HG02938 (cell line): ENCODE measurements at regions not wholly inside any gene's neighbourhood (a gene's known extent, or its start where the extent isn't known, plus 50 kb on each side); places are given as distances from the start of the nearest gene placed in this dataset.
"Not testable (repeated sequence)": the region's sequence is repeated elsewhere in the genome, so short reads cannot be mapped to it uniquely, and the experiment has no call there.

Source experiments
- ATAC-seq: cut with Tn5 transposase; IDR thresholded peaks from one replicate; pipeline ENCODE4 v1.9.1; 2021; ENCODE audit warnings: mild to moderate bottlenecking, moderate library complexity; ENCODE audit not compliant: unreplicated experiment

DNA sequence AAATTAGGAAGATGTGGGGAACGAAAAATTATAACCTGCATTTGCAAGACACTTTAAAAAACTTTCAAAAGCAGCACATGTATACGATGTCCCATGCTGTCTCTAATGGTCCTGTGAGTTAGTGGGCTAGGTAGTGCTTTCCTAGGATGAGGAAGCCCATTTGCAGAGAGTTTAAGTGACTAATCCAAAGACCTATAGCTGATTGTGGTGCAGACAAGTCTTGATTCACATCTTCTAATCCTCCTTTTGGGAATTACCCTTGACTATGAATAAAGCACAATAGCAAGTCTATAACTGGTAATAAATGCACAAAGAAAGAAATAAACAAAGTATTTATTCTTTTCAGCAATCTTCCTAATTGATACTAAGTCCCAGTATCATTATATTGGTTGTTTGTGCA lies 234.6 kb upstream of the FANCL start:
- ATAC-seq: no peak

DNA sequence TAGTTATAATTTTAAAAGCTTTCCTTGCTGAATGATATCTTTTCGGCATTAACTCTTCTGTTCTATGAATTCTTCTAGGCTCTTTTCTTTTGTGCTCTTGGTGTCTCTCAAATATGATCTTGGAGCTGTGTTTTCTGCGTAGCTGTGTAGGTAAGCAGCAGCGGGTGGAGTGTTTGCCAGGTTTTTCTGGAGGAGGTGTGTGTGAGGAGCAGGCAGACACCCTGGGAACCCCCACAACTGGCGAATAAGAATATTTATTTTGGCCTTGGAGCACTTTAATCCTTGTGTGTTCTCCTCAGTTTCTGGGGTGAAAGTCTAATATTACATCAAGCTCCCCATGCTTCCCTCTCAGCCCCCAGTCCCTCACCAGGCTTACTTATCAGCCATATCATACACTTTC lies 232.0 kb upstream of the FANCL start:
- ATAC-seq: no peak

DNA sequence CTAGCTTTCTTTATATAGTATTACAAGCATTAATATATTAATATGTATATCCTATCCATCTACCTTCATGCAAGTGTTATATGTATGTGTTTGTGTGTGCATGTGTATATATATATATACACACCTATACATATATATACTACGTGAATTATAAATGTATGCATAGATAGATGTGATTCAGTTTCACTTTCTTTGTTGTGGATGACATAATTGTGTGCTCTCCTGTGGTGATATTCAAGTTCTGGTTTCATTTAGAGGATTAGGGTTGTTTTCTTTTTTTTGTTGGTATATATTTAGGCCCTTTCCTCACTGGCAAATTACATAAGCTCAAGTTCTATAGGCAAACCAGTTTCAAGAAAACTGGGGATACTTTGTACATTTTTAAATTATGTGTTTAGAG lies 225.7 kb upstream of the FANCL start:
- no peak for ATAC-seq

DNA sequence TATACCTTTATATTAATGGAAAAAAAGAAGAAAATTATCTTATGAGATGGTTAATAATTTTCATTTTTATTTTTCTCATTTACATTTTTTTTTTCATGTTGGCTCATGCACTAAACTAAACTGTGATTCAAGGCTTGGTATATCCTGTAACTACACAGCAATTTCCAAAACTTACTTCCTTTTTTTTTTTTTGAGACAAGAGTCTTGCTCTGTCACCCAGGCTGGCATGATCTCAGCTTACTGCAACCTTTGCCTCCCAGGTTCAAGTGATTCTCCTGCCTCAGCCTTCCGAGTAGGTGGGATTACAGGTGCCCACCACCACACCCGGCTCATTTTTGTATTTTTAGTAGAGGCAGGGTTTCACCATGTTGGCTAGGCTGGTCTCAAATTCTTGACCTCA lies 224.9 kb upstream of the FANCL start:
- not testable (repeated sequence) for ATAC-seq

DNA sequence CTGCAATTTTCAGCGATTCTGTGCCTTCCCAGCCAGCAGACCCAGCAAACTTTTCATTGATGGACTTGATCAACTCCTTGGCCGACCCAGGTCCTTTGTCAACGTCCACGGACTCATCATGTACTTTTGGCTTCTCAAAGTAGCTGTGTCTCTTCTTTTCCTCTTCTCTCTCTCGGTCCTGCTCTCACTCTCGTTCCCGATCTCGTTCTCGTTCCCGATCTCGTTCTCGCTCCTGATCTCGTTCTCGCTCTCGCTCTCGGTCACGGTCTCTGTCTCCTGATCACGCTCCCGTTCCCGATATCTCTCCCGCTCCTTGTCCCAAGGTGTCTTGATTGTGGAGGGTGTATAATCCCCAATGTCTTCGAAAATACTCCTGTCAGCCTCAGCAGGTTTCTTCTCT lies 219.5 kb upstream of the FANCL start:
- no peak for ATAC-seq

DNA sequence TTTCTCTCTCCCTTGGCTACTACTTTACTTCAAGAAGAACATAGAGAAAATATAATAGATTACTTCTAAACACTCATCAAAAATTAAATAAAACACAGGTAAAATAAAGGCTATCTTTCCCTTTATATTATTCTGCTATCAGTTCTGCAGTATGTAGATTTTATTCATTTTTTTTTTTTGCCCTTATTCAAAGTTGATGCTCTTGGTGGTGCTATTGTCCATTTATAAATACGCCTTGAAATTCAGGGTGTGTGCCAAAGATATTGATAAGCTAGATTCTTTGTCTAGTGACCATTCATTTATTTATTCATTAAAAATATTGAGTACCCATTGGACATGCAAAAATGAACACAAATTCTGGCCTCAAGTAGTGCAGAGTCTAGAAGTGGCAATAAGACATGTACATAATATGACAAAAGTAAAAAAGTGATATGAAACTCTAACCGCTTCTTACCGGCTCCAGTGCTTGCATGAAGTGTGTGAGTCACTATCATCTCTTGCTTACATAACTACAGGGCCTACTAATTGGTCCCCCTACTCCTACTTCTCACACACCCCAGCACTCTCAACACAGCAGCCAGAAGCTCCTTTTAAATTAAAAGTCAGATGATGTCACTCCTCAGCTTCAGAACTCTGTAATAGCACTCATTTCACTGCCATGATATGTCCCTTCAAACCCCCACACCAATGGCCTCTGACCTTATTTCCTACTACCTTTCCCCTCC lies 208.3 kb upstream of the FANCL start:
- peak; percentile 99 for ATAC-seq

DNA sequence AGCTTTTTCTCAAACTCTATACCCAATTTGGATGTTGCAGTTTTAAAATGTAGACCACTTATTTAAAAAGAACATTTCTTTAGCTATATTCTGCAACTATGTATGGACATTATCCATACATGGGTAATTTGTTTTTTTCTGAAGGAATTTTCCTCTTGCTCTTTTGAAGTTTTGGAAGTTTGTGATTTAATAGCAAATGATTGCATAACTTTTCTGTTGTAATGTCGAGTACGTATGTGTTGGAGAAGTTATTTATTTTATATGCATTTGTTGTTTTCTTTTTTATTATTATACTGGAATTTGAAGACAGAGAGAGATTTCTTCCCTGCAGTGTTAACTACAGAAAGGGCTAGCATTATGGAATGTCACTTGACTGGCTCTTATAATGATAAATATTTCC lies 207.7 kb upstream of the FANCL start:
- no peak for ATAC-seq

DNA sequence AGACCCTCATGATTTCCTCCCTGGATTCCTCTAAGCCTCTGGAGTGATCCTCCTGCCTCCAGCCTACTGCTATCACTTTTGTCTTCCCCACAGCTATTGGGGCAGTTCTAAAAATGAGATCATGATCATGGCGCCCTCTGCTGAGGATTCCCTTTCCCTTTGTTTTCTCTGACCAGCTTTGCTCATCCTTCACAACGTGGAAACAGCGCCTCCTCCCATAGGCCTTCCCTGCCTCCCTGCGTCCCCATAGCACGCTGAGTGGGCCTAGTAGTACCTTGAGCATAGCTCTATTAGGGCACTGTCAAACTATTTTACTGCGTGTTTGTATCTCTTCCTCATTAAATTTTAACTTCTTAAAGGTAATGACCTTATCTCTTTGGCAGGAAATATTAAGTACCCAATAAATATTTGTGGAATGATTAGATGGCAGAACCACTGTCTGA lies 207.0 kb upstream of the FANCL start:
- no peak for ATAC-seq

DNA sequence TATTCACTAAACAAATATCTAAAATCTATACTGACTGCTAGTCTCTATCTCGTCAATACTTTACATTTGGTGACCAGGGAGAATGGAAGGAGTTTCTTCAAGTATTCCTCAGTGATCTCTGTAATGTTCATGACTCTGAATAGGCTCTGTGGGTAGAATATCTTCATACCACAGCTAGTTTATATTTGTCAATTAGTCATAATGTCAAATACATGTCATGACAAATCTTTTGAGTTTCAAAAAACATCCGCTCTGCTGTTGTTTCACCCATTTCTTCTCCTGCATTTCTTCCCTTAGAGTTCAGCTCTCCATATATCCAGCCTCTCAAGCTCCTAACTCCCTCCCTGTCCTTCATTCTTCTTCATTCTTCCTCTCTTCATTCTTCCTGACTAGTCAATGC lies 206.5 kb upstream of the FANCL start:
- no peak for ATAC-seq

DNA sequence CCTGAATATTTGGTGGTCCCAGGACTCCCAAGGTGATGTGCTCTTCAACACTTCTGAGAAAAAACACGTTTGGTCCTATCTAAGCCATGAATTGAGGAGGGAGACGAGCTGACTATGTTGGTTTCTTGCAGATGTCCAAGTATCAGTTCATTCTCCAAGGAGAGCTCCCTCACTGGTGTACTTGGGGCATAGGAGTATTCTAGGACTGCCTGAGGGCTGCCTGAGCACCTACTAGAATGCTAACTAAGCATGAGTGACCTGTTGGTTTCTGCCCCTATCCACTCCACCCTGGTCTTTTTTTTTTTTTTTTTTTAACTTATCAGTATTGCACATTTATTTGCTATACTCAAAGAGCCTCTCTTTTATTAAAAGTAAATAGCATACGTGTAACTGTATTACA lies 200.5 kb upstream of the FANCL start:
- ATAC-seq: no peak

DNA sequence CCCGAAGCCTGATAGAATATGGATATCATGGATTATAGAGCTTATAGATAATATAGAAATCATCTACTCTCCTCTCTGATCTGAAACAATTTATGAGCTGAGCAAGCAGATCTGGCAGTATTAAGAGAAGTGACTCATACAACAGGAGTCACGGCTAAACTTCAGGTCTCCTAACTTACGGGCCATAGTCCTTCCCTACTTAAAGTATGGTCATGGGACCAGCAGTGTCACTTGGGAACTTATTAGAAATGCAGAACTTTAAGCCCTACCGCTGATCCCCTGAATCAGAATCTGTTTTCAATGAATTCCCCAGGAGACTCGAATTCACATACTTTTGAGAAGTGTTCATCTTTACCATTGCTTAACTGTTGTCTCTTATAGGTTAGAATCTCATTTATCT lies 195.7 kb upstream of the FANCL start:
- no peak for ATAC-seq

DNA sequence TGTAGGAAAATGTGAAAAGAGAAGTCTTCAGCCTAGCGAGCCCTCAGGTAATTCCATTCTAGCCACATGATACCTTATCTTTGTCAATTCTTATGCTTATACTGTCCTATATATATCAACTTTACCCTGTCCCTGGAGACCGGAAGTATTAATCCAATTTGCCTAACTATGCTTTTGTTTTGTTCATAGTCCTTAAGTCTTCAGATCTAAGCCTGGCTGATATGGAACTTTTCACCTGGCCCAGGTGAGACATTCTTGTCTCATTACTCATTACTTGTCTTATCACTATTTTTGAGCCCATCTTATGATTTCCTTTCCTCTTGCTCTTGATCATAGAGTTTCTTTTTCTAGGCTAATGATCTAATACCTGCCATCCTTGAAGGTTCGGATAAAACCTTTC lies 194.1 kb upstream of the FANCL start:
- no peak for ATAC-seq

DNA sequence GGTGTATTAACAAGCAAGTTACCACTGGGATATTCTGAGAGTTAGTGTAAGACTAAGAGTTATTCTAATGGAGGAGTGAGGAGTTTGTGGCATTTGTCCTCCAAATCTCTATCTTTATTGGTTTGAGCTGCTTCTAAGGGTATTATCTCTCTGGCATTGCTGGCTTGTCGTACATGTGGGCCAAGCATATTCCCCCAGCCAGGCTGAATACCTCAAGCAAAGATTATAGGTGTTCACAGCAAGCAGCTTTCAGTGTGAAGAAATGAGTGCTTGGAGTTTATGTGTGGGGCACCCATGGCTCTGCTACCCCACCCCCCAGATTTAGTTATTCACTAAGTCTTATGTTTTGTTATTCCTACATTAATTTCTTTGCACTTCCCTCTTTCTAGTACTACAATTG lies 193.6 kb upstream of the FANCL start:
- no peak for ATAC-seq

DNA sequence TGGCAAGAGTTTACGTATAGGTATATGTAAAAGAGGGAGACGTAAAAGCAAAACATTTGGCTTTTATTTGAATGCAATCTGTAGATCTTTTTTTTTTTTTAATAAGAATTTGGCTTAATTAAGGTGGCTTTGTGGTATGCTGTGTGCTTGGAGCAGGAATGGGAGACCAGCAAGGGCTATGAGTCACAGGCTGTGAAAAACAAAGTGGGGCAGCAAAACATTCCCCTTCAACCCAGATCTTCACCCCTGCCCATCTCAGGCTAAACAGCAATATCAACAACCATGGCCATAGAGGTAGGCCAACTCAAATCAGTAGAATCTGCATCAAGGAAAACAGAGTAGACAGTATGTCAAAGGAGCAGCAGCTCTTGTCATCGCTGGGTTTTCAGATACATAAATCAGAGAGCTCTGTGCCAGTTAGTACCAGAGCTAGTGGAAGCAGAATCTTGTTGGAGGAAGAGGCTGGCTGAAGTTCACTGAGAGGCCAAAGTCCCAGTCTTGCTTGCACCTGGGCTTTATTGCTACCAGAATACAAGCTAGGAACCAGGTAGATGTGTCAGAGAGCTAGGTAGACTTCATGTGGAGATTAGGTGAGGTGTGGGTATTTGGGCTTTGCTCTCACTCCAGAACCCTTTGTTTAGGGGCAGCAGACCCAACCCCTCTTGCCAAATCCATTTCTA lies 191.5 kb upstream of the FANCL start:
- no peak for ATAC-seq

DNA sequence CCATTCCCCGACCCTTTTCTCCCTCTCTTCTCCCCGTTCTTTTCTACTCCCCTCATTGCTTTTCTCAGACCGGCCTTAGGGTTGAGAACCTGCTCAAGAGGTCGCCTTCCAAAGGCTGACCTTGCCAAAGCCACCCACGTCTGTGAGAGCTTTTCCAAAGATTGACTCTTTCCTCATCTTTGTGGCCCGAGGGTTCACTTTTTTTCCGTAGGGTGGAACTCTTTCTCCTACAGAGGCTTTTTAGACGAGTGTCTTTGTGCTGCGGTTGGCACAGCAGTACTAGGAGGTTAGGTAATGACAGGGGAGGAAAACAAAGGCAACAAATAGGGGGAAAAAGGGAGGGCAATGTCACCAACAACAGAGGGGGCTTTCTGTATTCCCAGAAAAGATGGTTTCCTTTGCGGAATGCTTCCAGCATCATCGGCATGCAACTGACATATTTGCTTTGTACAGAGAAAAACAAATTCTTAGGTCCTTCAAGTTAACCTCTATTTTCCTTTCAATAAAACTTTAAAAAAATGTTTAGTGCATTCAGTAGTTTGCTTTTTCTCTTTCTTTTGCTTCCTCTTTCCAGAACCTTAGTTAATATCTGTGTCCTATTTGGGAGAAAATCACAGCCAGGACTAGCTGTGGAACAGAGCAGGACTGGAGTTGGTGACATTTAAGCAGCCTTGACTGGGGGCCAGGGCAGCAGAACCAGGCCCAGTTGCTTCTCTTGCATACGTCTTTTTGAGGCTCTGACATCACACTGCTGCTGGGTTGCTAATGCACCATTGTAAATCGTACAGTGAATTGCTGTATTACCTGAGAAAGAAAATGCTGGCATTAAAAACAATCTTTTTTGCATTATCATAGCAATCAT lies 188.1 kb upstream of the FANCL start:
- ATAC-seq: no peak

DNA sequence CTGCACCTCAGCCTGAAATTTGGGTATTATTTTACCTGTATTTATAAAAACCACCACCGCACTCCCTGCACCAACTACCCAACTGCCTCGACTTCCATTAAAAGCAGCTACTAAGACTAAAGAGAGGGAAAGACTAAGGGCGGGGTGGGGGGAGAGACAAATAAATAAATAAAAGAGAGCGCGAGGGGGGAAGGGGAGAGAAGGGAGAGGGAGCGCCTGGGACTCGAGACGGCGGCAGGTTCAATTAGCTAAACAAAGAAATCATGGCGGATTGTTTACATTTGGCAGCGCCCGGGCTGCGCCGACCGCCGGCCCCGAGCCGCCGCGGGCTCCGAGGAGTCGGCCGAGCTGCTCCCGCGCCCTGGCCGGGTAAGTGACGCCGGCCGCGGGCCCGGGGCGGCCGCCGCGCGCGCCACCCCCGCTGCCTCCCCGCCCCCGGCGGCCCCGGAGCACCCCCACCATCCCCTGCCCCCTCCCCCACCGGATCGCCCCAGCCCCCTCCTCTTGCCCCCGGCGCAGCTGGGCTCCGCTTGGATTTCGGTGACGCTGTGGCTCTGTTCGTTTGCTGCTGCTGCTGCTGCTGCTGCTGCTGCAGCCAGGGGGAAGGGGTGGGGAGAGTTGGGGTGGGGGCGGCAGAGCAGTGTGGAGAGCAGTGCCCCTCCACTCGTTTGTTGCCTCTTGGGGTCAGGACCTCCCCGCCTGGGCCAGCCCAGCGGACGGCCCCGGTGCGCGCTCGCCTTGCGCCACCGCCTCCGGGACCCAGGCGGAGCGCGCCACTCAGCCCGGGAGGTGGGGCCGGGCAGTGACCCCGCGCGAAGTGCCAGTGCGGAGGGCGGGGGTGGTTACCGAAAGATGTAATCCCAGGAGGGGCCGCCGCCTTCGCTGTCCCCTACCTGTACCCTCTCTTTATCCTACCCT lies 187.2 kb upstream of the FANCL start:
- ATAC-seq: no peak

DNA sequence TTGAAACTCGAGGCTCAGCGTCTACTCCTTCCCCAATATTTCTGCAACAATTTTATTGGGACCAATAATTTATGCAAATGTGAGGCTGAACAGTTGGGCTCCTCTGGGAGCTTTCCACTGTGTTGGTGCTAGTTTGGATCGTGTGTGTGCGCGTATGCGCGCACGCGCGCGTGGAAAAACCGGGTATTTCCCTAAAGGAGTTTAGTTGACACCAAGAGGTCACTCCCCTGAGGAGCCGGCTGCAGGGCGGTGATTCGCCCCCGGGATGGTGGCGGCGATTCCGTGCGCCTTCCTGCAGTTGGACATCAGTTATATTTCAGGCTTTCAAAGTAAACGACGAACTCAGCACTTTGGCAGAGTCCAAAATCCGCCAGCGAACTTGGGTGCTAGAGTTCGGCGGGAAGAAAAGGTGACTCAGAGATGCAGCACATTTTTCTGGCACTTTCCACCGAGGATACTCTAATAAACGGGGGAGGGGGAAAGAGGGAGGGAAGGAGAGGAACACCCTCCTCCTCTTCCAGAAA lies 186.5 kb upstream of the FANCL start:
- no peak for ATAC-seq

DNA sequence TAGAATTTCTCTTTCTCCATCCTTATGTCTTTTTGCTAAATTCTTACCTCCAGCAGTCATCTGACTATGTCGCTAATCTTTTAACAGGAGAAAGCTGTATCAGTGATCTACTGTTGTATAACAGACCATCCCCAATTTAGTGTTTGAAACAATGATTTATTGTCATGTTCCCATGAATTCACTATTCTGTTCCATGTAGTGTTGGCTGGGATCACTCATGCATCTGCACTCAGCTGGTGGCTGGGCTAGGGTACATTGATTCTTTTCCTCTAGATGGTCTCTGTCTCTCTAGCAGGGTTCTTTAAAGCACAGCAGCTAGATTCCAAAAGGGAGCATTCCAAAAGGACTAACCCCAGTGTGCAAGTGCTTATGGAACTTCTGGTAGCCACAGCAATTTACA lies 184.2 kb upstream of the FANCL start:
- ATAC-seq: no peak

DNA sequence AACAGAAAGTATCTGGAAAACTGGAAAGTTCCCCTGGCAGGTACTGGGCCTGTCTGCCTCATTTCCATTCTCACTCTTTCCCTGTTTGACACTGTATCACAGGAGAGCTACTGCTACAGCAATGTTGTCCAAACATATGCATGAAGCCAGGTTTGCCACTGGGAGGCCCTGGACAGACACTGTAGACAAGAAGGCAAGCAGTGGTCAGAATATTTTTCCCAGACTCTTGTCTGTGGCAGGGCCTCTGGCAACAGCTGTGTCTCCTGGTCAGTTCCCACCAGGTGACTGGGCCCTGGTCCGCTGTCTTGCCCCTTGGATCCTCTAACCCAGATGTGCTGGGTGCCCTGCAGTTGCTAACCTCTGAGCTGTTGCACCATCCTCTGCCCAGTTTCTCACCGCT lies 178.9 kb upstream of the FANCL start:
- ATAC-seq: no peak

DNA sequence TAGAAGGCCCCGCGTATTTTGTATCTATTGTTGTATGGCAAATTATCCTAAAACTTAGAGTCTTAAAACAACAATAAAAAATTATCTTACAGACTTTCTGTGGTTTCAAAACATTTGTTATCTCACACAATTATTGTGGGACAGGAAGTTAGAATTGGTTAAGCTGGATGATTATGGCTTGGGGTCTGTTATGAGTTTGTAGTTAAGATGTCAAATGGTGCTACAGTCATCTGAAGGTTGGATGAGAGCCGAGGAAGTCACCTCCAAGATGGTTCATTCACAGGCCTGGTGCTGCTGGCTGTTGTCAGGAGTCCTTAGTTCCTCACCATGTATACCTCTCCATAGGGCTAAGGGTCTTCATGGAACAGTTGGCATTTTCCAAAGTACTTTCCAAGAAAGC lies 175.6 kb upstream of the FANCL start:
- no peak for ATAC-seq

DNA sequence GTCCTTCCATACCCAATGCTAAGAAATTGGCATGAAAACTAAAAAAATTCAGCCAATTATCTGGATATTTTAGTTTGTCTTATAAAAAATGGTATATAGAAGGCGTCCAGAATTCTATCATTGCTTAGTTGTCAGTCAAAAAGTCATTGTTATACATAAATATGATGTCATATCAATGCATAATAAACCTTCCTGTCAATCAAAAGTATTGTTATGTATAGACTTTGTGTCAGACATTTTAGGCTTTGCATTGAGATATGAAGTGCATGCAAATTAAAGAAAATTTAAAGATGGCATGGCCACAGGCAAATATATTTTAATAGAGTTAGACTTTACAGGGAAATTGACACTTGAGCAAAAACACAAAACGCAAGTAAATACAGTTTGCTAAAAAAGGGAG lies 173.4 kb upstream of the FANCL start:
- ATAC-seq: no peak
